ENCODE measurements at regions not wholly inside any gene's neighbourhood (a gene's known extent, or its start where the extent isn't known, plus 50 kb on each side); places are given as distances from the start of the nearest gene placed in this dataset.
A peak's percentile ranks its signal among the peaks of the same experiment; 100 is the strongest.
"Not testable (repeated sequence)": the region's sequence is repeated elsewhere in the genome, so short reads cannot be mapped to it uniquely, and the experiment has no call there.

- ATAC-seq (no peak), DNase-seq (no peak)
- no peak overlapping the region for H3K4me3 ChIP-seq
- no peaks in the 10 kb centered on the region for H3K9me3 ChIP-seq
- WGBS, 2 donors: 71 to 72% methylated on average over 7 of the region's 7 CpGs
- intact Hi-C loops (cut with DNase I): loop anchor here in 4 of 10 donors (5.0 to 10.0 kb wide), 2 partner anchors 925 to 927 kb away; no protein-coding TSS in a partner anchor
- no peaks in the 10 kb centered on the region for H3K36me3 ChIP-seq
- TF ChIP-seq CTCF (IDR thresholded peaks at IDR 0.05): no peak
- H3K27ac ChIP-seq: no peak overlapping the region
- H3K27me3 ChIP-seq: peaks cover 0 to 54% (median 21%) of the 10 kb centered on the region in 7 donors
- H3K4me1 ChIP-seq: no peaks in the 10 kb centered on the region
Observed at GRCh38 chr10:118422241-118422640, 80.1 kb upstream of the FAM204A start.

DNA sequence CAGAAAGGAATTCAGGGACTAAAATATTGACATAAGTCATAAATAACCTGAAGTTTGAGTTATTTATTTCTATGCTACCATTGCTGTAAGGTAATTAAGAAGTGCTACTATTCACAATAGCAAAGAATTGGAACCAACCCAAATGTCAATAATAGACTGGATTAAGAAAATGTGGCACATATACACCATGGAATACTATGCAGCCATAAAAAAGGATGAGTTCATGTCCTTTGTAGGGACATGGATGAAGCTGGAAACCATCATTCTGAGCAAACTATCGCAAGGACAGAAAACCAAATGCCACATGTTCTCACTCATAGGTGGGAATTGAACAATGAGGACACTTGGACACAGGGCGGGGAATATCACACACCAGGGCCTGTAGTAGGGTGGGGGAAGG is 77.9 kb upstream of the FAM204A start:
- WGBS, 2 donors: 83 to 89% methylated on average over 2 of the region's 2 CpGs
- H3K27me3 ChIP-seq: peaks cover 0 to 67% (median 26%) of the 10 kb centered on the region in 7 donors
- ATAC-seq, DNase-seq, H3K4me1 ChIP-seq, H3K27ac ChIP-seq, H3K36me3 ChIP-seq, H3K9me3 ChIP-seq, H3K4me3 ChIP-seq: not testable (repeated sequence)
- intact Hi-C loops (cut with DNase I): loop anchor here in 4 of 10 donors (5.0 to 10.0 kb wide), 2 partner anchors 923 to 925 kb away; no protein-coding TSS in a partner anchor

GRCh38 chr10:118412932-118413331 is 70.8 kb upstream of the FAM204A start:
- no peaks in the 10 kb centered on the region for H3K4me1 ChIP-seq
- no peaks in the 10 kb centered on the region for H3K9me3 ChIP-seq
- intact Hi-C loops (cut with DNase I): no loop called here
- no peak overlapping the region for H3K4me3 ChIP-seq
- TF ChIP-seq CTCF (IDR thresholded peaks at IDR 0.05): no peak
- ATAC-seq (peak in 3 of 8 donors; percentile 35 to 42 (median 39)), DNase-seq (no peak)
- peaks cover 0 to 64% (median 29%) of the 10 kb centered on the region in 7 donors for H3K27me3 ChIP-seq
- no peaks in the 10 kb centered on the region for H3K36me3 ChIP-seq
- no peak overlapping the region for H3K27ac ChIP-seq
- WGBS, 2 donors: 42 to 47% methylated on average over 8 of the region's 8 CpGs

- no peaks in the 10 kb centered on the region for H3K4me1 ChIP-seq
- no peaks in the 10 kb centered on the region for H3K36me3 ChIP-seq
- no peaks in the 10 kb centered on the region for H3K9me3 ChIP-seq
- ATAC-seq: peak in 1 of 8 donors; percentile 53
- H3K27ac ChIP-seq: no peak overlapping the region
- WGBS, 2 donors: 59 to 60% methylated on average over 8 of the region's 8 CpGs
- H3K4me3 ChIP-seq: no peak overlapping the region
- intact Hi-C loops (cut with DNase I): no loop called here
- DNase-seq: no peak
- no peak for TF ChIP-seq CTCF (IDR thresholded peaks at IDR 0.05)
- H3K27me3 ChIP-seq: peaks cover 0 to 58% (median 25%) of the 10 kb centered on the region in 7 donors
Observed at GRCh38 chr10:118412132-118412760, 70.1 kb upstream of the FAM204A start.

- DNase-seq (no peak), ATAC-seq (no peak)
- Histone ChIP-seq H3K27me3 (peaks cover 0 to 50% (median 21%) of the 10 kb centered on the region in 7 donors), H3K4me3 (no peak overlapping the region), H3K36me3 (no peaks in the 10 kb centered on the region), H3K4me1 (peaks cover 0 to 6% (median 0%) of the 10 kb centered on the region in 9 donors), H3K9me3 (no peaks in the 10 kb centered on the region), H3K27ac (no peak overlapping the region)
- no peak for TF ChIP-seq CTCF (IDR thresholded peaks at IDR 0.05)
- WGBS, 2 donors: 69 to 73% methylated on average over 6 of the region's 6 CpGs
- intact Hi-C loops (cut with DNase I): no loop called here
Observed at GRCh38 chr10:118409295-118409694, 67.2 kb upstream of the FAM204A start.

All from heart right ventricle (tissue), 16 donors.